GM12873 (cell line): ENCODE measurements at regions not wholly inside any gene's neighbourhood (a gene's known extent, or its start where the extent isn't known, plus 50 kb on each side); places are given as distances from the start of the nearest gene placed in this dataset.
A peak's percentile ranks its signal among the peaks of the same experiment; 100 is the strongest.

ENCODE experiments used
- CTCF ChIP-seq: IDR thresholded peaks from 2 replicates; pipeline ENCODE4 v1.5.1; 2012; ENCODE audit warnings: low read depth, mild to moderate bottlenecking, moderate library complexity, low read length, control low read depth; ENCODE audit not compliant: insufficient read depth; ENCODE audit errors: missing control alignments

DNA sequence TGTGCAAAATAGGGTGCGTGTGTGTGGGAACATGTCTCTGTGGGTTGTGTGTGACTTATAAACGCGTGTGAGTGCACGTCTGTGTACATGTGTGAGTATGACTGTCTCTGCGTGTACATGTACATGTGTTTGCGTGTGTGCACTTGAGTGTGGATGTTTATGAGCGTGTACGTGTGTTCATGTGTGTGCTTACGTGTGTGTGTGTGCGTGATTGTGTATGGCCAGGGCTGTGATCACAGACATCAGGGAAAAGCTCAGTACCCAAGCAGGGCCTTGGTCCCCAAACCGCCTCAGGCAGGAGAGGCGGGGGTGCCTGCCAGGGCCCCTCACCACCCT is 326.3 kb upstream of the DIO3 start:
- no peak for TF ChIP-seq CTCF

- peak; percentile 45 for TF ChIP-seq CTCF
Measured at GRCh38 chr14:101235335-101236103, 325.8 kb upstream of the DIO3 start.

- no peak for TF ChIP-seq CTCF
Measured at GRCh38 chr14:101236496-101237251, 324.6 kb upstream of the DIO3 start.

DNA sequence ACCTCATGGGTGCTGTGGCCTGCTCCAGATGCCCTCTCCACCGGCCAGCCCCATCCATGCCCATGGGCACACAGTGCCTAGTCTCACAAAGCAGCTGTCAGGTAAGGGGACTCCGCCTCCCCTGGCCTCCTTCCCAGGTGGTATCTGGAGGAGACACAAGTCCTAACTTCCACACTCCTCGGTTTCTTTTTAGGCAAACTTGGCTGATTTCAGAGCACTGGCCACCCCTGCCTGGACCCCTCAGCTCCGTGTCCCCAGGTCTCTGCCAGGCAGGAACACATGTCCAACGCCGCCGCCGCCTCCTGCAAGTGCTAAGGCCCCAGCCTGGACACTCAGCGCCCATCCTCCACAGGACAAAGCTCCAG is 324.1 kb upstream of the DIO3 start:
- TF ChIP-seq CTCF = no peak

GRCh38 chr14:101239065-101239464 is 322.2 kb upstream of the DIO3 start:
- no peak for TF ChIP-seq CTCF

DNA sequence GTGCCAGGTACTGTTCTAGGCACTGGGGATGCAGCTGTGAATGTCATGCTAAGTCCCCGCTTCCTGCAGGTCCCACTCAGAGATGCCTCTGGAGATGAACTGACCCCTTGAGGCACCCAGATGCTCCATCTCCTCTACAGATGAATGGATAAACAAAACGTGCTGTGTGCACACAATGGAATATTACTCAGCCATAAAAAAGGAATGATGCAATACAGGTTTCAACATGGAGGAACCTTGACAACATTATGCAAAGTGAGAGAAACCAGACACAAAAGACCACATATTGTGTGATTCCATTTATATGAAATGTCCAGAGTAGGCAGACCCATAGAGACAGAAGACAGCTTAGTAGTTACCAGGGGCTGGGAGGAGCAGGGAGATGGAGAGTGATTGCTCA is 320.1 kb upstream of the DIO3 start:
- no peak for TF ChIP-seq CTCF

GRCh38 chr14:101241807-101242278 is 319.5 kb upstream of the DIO3 start:
- no peak for TF ChIP-seq CTCF
